GM12878 (cell line): ENCODE measurements at regions not wholly inside any gene's neighbourhood (a gene's known extent, or its start where the extent isn't known, plus 50 kb on each side); places are given as distances from the start of the nearest gene placed in this dataset.

Source experiments
- CEBPB ChIP-seq, 2 experiments: fragments of 150-350 bp in 1 of 2; IDR thresholded peaks; 2 replicates each; pipeline ENCODE4 v1.6.1; 2012 to 2014; ENCODE audit warnings: low read depth in 2 of 2, low read length in 2 of 2, borderline replicate concordance in 1 of 2, inconsistent platforms in 1 of 2
- DPF2 ChIP-seq: fragments of 450-650 bp; IDR thresholded peaks from 2 replicates; pipeline ENCODE4 v1.6.1; 2017; ENCODE audit warnings: mild to moderate bottlenecking
- FOXM1 ChIP-seq: IDR thresholded peaks from 2 replicates; pipeline ENCODE4 v1.6.1; 2012; ENCODE audit warnings: low read depth, mild to moderate bottlenecking, inconsistent platforms, low read length, moderate library complexity
- HCFC1 ChIP-seq: fragments of 150-350 bp; IDR thresholded peaks from 2 replicates; pipeline ENCODE4 v1.6.1; 2014; ENCODE audit warnings: low read length
- IKZF1 ChIP-seq: fragments of 450-650 bp; conservative IDR thresholded peaks from 2 replicates; pipeline ENCODE4 v1.6.1; 2017; ENCODE audit warnings: antibody characterized with exemption, mild to moderate bottlenecking
- JUNB ChIP-seq: IDR thresholded peaks from 2 replicates; pipeline ENCODE4 v1.6.1; 2016; ENCODE audit warnings: antibody characterized with exemption, mild to moderate bottlenecking
- MXI1 ChIP-seq: fragments of 150-350 bp; IDR thresholded peaks from 2 replicates; pipeline ENCODE4 v1.6.1; 2011; ENCODE audit warnings: low read depth, mild to moderate bottlenecking, inconsistent platforms, low read length, improper control_type of control experiment
- MYC ChIP-seq: IDR thresholded peaks from 2 replicates; pipeline ENCODE4 v1.6.1; 2011; ENCODE audit warnings: mild to moderate bottlenecking, low read length, moderate library complexity, inconsistent platforms; ENCODE audit not compliant: insufficient read depth, insufficient replicate concordance, insufficient read length, severe bottlenecking
- NR2C1 ChIP-seq: fragments of 450-650 bp; IDR thresholded peaks from 2 replicates; pipeline ENCODE4 v1.6.1; 2017; ENCODE audit warnings: antibody characterized with exemption, mild to moderate bottlenecking, moderate library complexity
- PAX5 ChIP-seq: IDR thresholded peaks from 2 replicates; pipeline ENCODE4 v1.6.1; 2011; ENCODE audit warnings: low read depth, low read length, borderline replicate concordance
- POLR2AphosphoS2 ChIP-seq: IDR thresholded peaks from 2 replicates; pipeline ENCODE4 v1.6.1; 2011; ENCODE audit warnings: low read depth, mild to moderate bottlenecking, low read length, improper control_type of control experiment, moderate library complexity
- RB1 ChIP-seq: fragments of 450-650 bp; formaldehyde crosslinking; IDR thresholded peaks from 2 replicates; pipeline ENCODE4 v1.6.1; 2017; ENCODE audit warnings: mild to moderate bottlenecking, borderline replicate concordance
- RBBP5 ChIP-seq: fragments of 200-600 bp; sonication (generic); conservative IDR thresholded peaks from 2 replicates; pipeline ENCODE4 v1.6.1; 2016
- RFX5 ChIP-seq: IDR thresholded peaks from 2 replicates; pipeline ENCODE4 v1.6.1; 2011; ENCODE audit warnings: low read depth, low read length, improper control_type of control experiment
- SMARCA5 ChIP-seq: fragments of 450-650 bp; IDR thresholded peaks from 2 replicates; pipeline ENCODE4 v1.6.1; 2017; ENCODE audit warnings: mild to moderate bottlenecking
- YBX1 ChIP-seq: fragments of 450-650 bp; IDR thresholded peaks from 2 replicates; pipeline ENCODE4 v1.6.1; 2016; ENCODE audit warnings: antibody characterized with exemption
- ZNF24 ChIP-seq: fragments of 450-650 bp; IDR thresholded peaks from 2 replicates; pipeline ENCODE4 v1.6.1; 2017; ENCODE audit warnings: antibody characterized with exemption, mild to moderate bottlenecking
- ZNF274 ChIP-seq: IDR thresholded peaks from one replicate; pipeline ENCODE4 v1.8.0; 2011; ENCODE audit not compliant: insufficient read length, insufficient read depth
- TF ChIP-seq, protein P1 (sequence below): fragments of 450-650 bp; IDR thresholded peaks from 2 replicates; pipeline ENCODE4 v1.6.1; 2017; ENCODE audit warnings: low read depth, mild to moderate bottlenecking, moderate library complexity
- TF ChIP-seq, protein P2 (sequence below): IDR thresholded peaks from 2 replicates; pipeline ENCODE4 v1.6.1; 2012; ENCODE audit warnings: low read depth, low read length, improper control_type of control experiment
- TF ChIP-seq, protein P3 (sequence below): IDR thresholded peaks from 2 replicates; pipeline ENCODE4 v1.6.1; 2012; ENCODE audit warnings: low read depth, low read length, improper control_type of control experiment
- TF ChIP-seq, protein P4 (sequence below): fragments of 450-650 bp; formaldehyde crosslinking; IDR thresholded peaks from 2 replicates; pipeline ENCODE4 v1.5.0; 2022; ENCODE audit warnings: mild to moderate bottlenecking, missing genetic modification characterization
- TF ChIP-seq, protein P5 (sequence below): fragments of 150-350 bp; IDR thresholded peaks from 2 replicates; pipeline ENCODE4 v1.6.1; 2014; ENCODE audit warnings: mild to moderate bottlenecking, low read depth, low read length

DNA sequence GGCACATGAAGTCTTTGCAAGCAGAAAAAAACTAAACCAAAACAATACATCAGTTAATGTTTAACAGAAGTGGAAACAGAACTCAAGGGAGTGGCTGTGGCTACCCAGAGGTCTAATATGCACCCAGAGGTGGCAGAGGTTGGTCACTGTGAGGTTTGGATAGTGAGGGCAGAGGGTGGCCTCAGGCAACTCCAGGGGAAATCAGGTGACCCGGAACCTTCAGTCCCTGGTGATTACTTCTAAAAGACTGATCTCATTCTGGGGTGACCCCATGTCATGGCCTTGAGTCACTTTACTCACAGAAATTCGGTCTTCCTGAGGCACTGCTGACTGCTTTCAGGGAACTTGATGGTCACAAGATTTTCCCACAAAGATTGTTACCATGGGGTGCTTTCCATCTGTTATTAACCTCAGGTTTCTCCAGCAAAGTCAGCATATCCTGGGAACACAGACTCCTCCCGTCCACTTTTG lies 99.4 kb downstream of the TMEM17 start (continued):
- TF ChIP-seq, protein P1, sequence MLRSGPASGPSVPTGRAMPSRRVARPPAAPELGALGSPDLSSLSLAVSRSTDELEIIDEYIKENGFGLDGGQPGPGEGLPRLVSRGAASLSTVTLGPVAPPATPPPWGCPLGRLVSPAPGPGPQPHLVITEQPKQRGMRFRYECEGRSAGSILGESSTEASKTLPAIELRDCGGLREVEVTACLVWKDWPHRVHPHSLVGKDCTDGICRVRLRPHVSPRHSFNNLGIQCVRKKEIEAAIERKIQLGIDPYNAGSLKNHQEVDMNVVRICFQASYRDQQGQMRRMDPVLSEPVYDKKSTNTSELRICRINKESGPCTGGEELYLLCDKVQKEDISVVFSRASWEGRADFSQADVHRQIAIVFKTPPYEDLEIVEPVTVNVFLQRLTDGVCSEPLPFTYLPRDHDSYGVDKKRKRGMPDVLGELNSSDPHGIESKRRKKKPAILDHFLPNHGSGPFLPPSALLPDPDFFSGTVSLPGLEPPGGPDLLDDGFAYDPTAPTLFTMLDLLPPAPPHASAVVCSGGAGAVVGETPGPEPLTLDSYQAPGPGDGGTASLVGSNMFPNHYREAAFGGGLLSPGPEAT, result peak; percentile 82
- TF ChIP-seq CEBPB (IDR thresholded peaks at IDR 0.05; ENCODE audit: borderline replicate concordance in 1 of 2, low read depth in 2 of 2, low read length in 2 of 2), result no peak
- no peak for TF ChIP-seq MXI1
- TF ChIP-seq PAX5, result 0 out of 2 replicates have a peak, but pooled peaks have one; percentile 14
- no peak for TF ChIP-seq HCFC1
- TF ChIP-seq, protein P2, sequence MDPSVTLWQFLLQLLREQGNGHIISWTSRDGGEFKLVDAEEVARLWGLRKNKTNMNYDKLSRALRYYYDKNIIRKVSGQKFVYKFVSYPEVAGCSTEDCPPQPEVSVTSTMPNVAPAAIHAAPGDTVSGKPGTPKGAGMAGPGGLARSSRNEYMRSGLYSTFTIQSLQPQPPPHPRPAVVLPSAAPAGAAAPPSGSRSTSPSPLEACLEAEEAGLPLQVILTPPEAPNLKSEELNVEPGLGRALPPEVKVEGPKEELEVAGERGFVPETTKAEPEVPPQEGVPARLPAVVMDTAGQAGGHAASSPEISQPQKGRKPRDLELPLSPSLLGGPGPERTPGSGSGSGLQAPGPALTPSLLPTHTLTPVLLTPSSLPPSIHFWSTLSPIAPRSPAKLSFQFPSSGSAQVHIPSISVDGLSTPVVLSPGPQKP, result no peak
- no peak for TF ChIP-seq YBX1
- no peak for TF ChIP-seq JUNB
- TF ChIP-seq RBBP5, result no peak
- no peak for TF ChIP-seq SMARCA5
- no peak for TF ChIP-seq ZNF274
- TF ChIP-seq IKZF1, result peak; percentile 70
- TF ChIP-seq DPF2, result 0 out of 2 replicates have a peak, but pooled peaks have one; percentile 29
- TF ChIP-seq NR2C1, result peak; percentile 37; the same call in 1 of the 2 replicates
- TF ChIP-seq ZNF24, result no peak
- TF ChIP-seq, protein P3, sequence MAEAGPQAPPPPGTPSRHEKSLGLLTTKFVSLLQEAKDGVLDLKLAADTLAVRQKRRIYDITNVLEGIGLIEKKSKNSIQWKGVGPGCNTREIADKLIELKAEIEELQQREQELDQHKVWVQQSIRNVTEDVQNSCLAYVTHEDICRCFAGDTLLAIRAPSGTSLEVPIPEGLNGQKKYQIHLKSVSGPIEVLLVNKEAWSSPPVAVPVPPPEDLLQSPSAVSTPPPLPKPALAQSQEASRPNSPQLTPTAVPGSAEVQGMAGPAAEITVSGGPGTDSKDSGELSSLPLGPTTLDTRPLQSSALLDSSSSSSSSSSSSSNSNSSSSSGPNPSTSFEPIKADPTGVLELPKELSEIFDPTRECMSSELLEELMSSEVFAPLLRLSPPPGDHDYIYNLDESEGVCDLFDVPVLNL, result no peak
- TF ChIP-seq, protein P4, sequence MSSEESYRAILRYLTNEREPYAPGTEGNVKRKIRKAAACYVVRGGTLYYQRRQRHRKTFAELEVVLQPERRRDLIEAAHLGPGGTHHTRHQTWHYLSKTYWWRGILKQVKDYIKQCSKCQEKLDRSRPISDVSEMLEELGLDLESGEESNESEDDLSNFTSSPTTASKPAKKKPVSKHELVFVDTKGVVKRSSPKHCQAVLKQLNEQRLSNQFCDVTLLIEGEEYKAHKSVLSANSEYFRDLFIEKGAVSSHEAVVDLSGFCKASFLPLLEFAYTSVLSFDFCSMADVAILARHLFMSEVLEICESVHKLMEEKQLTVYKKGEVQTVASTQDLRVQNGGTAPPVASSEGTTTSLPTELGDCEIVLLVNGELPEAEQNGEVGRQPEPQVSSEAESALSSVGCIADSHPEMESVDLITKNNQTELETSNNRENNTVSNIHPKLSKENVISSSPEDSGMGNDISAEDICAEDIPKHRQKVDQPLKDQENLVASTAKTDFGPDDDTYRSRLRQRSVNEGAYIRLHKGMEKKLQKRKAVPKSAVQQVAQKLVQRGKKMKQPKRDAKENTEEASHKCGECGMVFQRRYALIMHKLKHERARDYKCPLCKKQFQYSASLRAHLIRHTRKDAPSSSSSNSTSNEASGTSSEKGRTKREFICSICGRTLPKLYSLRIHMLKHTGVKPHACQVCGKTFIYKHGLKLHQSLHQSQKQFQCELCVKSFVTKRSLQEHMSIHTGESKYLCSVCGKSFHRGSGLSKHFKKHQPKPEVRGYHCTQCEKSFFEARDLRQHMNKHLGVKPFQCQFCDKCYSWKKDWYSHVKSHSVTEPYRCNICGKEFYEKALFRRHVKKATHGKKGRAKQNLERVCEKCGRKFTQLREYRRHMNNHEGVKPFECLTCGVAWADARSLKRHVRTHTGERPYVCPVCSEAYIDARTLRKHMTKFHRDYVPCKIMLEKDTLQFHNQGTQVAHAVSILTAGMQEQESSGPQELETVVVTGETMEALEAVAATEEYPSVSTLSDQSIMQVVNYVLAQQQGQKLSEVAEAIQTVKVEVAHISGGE (CRISPR knock-in tag), result no peak
- no peak for TF ChIP-seq RFX5
- TF ChIP-seq RB1, result no peak
- TF ChIP-seq POLR2AphosphoS2, result no peak
- TF ChIP-seq FOXM1, result no peak
- no peak for TF ChIP-seq MYC
- TF ChIP-seq, protein P5, sequence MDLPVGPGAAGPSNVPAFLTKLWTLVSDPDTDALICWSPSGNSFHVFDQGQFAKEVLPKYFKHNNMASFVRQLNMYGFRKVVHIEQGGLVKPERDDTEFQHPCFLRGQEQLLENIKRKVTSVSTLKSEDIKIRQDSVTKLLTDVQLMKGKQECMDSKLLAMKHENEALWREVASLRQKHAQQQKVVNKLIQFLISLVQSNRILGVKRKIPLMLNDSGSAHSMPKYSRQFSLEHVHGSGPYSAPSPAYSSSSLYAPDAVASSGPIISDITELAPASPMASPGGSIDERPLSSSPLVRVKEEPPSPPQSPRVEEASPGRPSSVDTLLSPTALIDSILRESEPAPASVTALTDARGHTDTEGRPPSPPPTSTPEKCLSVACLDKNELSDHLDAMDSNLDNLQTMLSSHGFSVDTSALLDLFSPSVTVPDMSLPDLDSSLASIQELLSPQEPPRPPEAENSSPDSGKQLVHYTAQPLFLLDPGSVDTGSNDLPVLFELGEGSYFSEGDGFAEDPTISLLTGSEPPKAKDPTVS, result no peak
